SK-N-SH (cell line): ENCODE measurements at regions not wholly inside any gene's neighbourhood (a gene's known extent, or its start where the extent isn't known, plus 50 kb on each side); places are given as distances from the start of the nearest gene placed in this dataset.

Experiments
- CTCF ChIA-PET: fragments of 300-600, 350-600 bp; formaldehyde crosslinking; extraction: SDS; loops from one replicate; lab custom pipeline; 2021; lab: Yijun Ruan, JAX
- POLR2A ChIA-PET: fragments of 350-600 bp; sonication (Branson Sonifier 250); formaldehyde crosslinking; extraction: SDS; loops from one replicate; lab custom pipeline; 2020; ENCODE audit warnings: antibody characterized with exemption, inconsistent platforms; lab: Yijun Ruan, JAX
- DNase-seq: peaks from one replicate; pipeline ENCODE4 v3.0.0; 2012
- H2AFZ ChIP-seq: fragments of 200-600 bp; sonication (generic); 2 replicates; pipeline ENCODE4 v1.8.1; 2016; ENCODE audit warnings: antibody characterized with exemption, mild to moderate bottlenecking, low read depth
- H3F3A ChIP-seq: fragments of 200-600 bp; sonication (generic); replicated peaks from 2 replicates; pipeline ENCODE3; 2016; ENCODE audit warnings: antibody characterized with exemption, mild to moderate bottlenecking; ENCODE audit not compliant: insufficient read depth
- H3K27ac ChIP-seq, 2 experiments: fragments of 200-500 bp in 1 of 2; fragments of 200-600 bp in 1 of 2; sonication (Bioruptor generic) in 1 of 2; sonication (generic), shearing (Covaris generic) in 1 of 2; 2 replicates each; pipeline versions ENCODE4 v1.5.1 to v1.6.1; 2014 to 2016; ENCODE audit warnings: low read depth in 2 of 2, inconsistent platforms in 1 of 2, low read length in 1 of 2, mild to moderate bottlenecking in 1 of 2, mixed read lengths in 1 of 2
- H3K27me3 ChIP-seq: fragments of 200-600 bp; sonication (generic), shearing (Covaris generic); 2 replicates; pipeline ENCODE4 v1.6.1; 2016; ENCODE audit warnings: mixed run types; ENCODE audit not compliant: insufficient read depth
- H3K36me3 ChIP-seq, 2 experiments: fragments of 200-500 bp in 1 of 2; fragments of 200-600 bp in 1 of 2; sonication (Bioruptor generic) in 1 of 2; sonication (generic) in 1 of 2; replicated peaks in 1 of 2; 2 replicates each; pipeline versions ENCODE3 to v1.5.1; 2014 to 2016; ENCODE audit warnings: low read length in 1 of 2, mild to moderate bottlenecking in 1 of 2; ENCODE audit not compliant: insufficient read depth in 2 of 2, control insufficient read depth in 1 of 2
- H3K4me1 ChIP-seq, 2 experiments: fragments of 200-500 bp in 1 of 2; fragments of 200-600 bp in 1 of 2; sonication (Bioruptor generic) in 1 of 2; sonication (generic), shearing (Covaris generic) in 1 of 2; 2 replicates each; pipeline versions ENCODE4 v1.5.1 to v1.6.1; 2014 to 2016; ENCODE audit warnings: low read depth in 1 of 2, low read length in 1 of 2, mixed run types in 1 of 2; ENCODE audit not compliant: insufficient read depth in 2 of 2, control insufficient read depth in 1 of 2
- H3K4me2 ChIP-seq: fragments of 200-600 bp; sonication (generic), shearing (Covaris generic); 2 replicates; pipeline ENCODE4 v1.6.1; 2017; ENCODE audit warnings: mixed run types
- H3K4me3 ChIP-seq, 2 experiments: fragments of 200-500 bp in 1 of 2; fragments of 200-600 bp in 1 of 2; sonication (Bioruptor generic) in 1 of 2; sonication (generic), shearing (Covaris generic) in 1 of 2; 2 replicates each; pipeline versions ENCODE4 v1.5.1 to v1.8.1; 2014 to 2016; ENCODE audit warnings: low read depth in 2 of 2, inconsistent platforms in 1 of 2, low read length in 1 of 2, mild to moderate bottlenecking in 1 of 2, mixed read lengths in 1 of 2, moderate library complexity in 1 of 2
- H3K79me2 ChIP-seq: fragments of 200-600 bp; sonication (generic); 2 replicates; pipeline ENCODE4 v1.8.1; 2017; ENCODE audit warnings: mild to moderate bottlenecking; ENCODE audit not compliant: insufficient read depth
- H3K9ac ChIP-seq: fragments of 200-600 bp; sonication (generic); 2 replicates; pipeline ENCODE4 v1.6.1; 2017; ENCODE audit warnings: mixed run types
- H3K9me2 ChIP-seq: fragments of 200-600 bp; sonication (generic); 2 replicates; pipeline ENCODE4 v1.6.1; 2017; ENCODE audit warnings: mixed run types
- H3K9me3 ChIP-seq: fragments of 200-600 bp; sonication (generic); 2 replicates; pipeline ENCODE4 v1.6.1; 2017; ENCODE audit warnings: mixed run types, mild to moderate bottlenecking, moderate library complexity
- H4K20me1 ChIP-seq: fragments of 200-600 bp; sonication (generic); 2 replicates; pipeline ENCODE4 v1.6.1; 2017; ENCODE audit warnings: mild to moderate bottlenecking, mixed run types; ENCODE audit not compliant: insufficient read depth
- ELF1 ChIP-seq: IDR thresholded peaks from 2 replicates; pipeline ENCODE4 v1.4.0; 2012
- EP300 ChIP-seq, 2 experiments: IDR thresholded peaks; 2 replicates each; pipeline versions ENCODE4 v1.4.0 to v1.6.1; 2012; ENCODE audit warnings: borderline replicate concordance in 1 of 2, low read depth in 1 of 2, low read length in 1 of 2
- FOSL2 ChIP-seq: IDR thresholded peaks from 2 replicates; pipeline ENCODE4 v1.4.0; 2012; ENCODE audit warnings: low read depth, mild to moderate bottlenecking, moderate library complexity, borderline replicate concordance
- FOXM1 ChIP-seq: IDR thresholded peaks from 2 replicates; pipeline ENCODE4 v1.4.0; 2012; ENCODE audit warnings: low read depth, mild to moderate bottlenecking
- GABPA ChIP-seq: IDR thresholded peaks from 2 replicates; pipeline ENCODE4 v1.4.0; 2012; ENCODE audit warnings: low read depth, mild to moderate bottlenecking
- GATA2 ChIP-seq: sonication (generic); formaldehyde crosslinking; IDR thresholded peaks from 2 replicates; pipeline ENCODE4 v1.5.0; 2020; ENCODE audit warnings: mild to moderate bottlenecking, missing genetic modification reagents
- JUND ChIP-seq: IDR thresholded peaks from 2 replicates; pipeline ENCODE4 v1.4.0; 2012
- MEF2A ChIP-seq: IDR thresholded peaks from 2 replicates; pipeline ENCODE4 v1.4.0; 2012; ENCODE audit warnings: low read depth, borderline replicate concordance
- MXI1 ChIP-seq: IDR thresholded peaks from 2 replicates; pipeline ENCODE4 v1.6.1; 2012; ENCODE audit warnings: mild to moderate bottlenecking, low read depth, low read length, improper control_type of control experiment
- POLR2AphosphoS5 ChIP-seq: IDR thresholded peaks from 2 replicates; pipeline ENCODE4 v1.6.1; 2012; ENCODE audit warnings: low read depth, low read length
- RAD21 ChIP-seq: IDR thresholded peaks from 2 replicates; pipeline ENCODE4 v1.6.1; 2012; ENCODE audit warnings: mild to moderate bottlenecking, low read length
- RCOR1 ChIP-seq: fragments of 150-350 bp; IDR thresholded peaks from 2 replicates; pipeline ENCODE4 v1.6.1; 2017; ENCODE audit warnings: antibody characterized with exemption, low read length
- RXRA ChIP-seq: IDR thresholded peaks from 2 replicates; pipeline ENCODE4 v1.4.0; 2012; ENCODE audit warnings: low read depth, mild to moderate bottlenecking, borderline replicate concordance
- SIN3A ChIP-seq: IDR thresholded peaks from 2 replicates; pipeline ENCODE4 v1.6.1; 2012; ENCODE audit warnings: low read depth, mild to moderate bottlenecking, low read length, moderate library complexity, borderline replicate concordance
- SMC3 ChIP-seq: IDR thresholded peaks from 2 replicates; pipeline ENCODE4 v1.6.1; 2012; ENCODE audit warnings: low read depth, low read length, improper control_type of control experiment
- TCF12 ChIP-seq: IDR thresholded peaks from 2 replicates; pipeline ENCODE4 v1.4.0; 2012
- TEAD4 ChIP-seq: IDR thresholded peaks from 2 replicates; pipeline ENCODE4 v1.4.0; 2012; ENCODE audit warnings: mild to moderate bottlenecking, borderline replicate concordance; ENCODE audit not compliant: insufficient read depth
- WGBS: methylation state at CpG from one replicate; pipeline ENCODE4 v1.1.6; 2017; ENCODE audit warnings: low lambda C conversion rate; 5-methylcytosine and 5-hydroxymethylcytosine counted together
- TF ChIP-seq, protein P1 (sequence below): IDR thresholded peaks from 2 replicates; pipeline ENCODE4 v1.4.0; 2012; ENCODE audit warnings: low read depth, borderline replicate concordance
- TF ChIP-seq, protein P2 (sequence below): fragments of 200-600 bp; sonication (generic); IDR thresholded peaks from 2 replicates; pipeline ENCODE4 v1.6.1; 2017; ENCODE audit warnings: antibody characterized with exemption, mild to moderate bottlenecking, moderate library complexity
- TF ChIP-seq, protein P3 (sequence below): IDR thresholded peaks from 2 replicates; pipeline ENCODE4 v1.4.0; 2012; ENCODE audit warnings: low read depth

DNA sequence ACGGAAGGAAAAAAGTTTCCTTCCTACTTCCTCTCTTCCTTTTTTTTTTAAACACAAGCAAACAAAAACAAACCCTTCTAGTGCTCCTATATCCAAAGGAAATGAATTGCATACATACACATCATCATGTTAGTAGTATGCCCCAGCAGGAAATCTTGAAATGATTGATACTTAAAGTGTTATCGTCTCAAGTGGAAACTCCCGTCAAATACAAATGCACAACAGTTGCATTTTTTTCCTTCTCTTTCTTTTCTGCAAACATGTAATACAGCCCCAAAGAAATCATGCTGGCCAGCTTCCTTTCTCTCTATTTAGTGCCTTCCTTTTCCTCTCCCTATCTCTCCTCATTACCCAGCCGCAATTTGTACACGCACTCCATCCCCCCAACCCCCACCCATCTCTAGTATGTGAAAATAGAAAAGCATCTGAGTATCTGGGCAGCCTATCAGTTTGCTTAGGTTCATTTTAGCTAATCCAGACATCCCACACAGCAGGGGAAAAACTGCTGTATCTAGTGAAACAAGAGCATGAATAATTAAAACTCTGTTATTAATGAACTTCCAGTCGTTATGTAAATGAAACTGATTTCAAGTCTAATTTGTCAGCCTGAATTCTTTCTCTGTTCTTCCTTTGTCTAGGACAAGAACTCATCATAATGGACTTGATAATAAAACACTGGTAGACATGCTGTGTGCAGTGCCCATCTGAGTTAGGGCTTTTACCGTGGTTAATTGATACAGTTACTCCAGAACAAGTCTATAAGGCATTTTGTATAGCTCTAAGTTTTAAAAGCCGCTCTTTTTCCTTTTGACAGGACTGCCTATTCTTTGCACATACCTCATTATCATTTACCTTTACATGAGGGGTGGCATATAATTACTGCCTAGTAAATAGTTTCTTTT is 336.5 kb upstream of the ADGRL2 start:
- H2AFZ ChIP-seq: no peak overlapping the region
- no peaks in the 10 kb centered on the region for H3F3A ChIP-seq
- no peak for DNase-seq
- H3K9me2 ChIP-seq: no peaks in the 10 kb centered on the region
- H3K9ac ChIP-seq: no peak overlapping the region
- peaks cover 0 to 6% of the 10 kb centered on the region in 2 experiments; a peak in 2 of 4 replicates for H3K4me1 ChIP-seq
- H3K27me3 ChIP-seq: no peaks in the 10 kb centered on the region
- H4K20me1 ChIP-seq: no peaks in the 10 kb centered on the region
- no peaks in the 10 kb centered on the region for H3K79me2 ChIP-seq
- 86% methylated on average over 8 of the region's 8 CpGs for WGBS
- no peak overlapping the region for H3K4me2 ChIP-seq
- no peaks in the 10 kb centered on the region for H3K9me3 ChIP-seq
- no peak overlapping the region; a peak in 1 of 4 replicates for H3K27ac ChIP-seq
- no peak overlapping the region for H3K4me3 ChIP-seq
- ChIA-PET CTCF (interaction anchor here (0.7 kb wide), 1 partner anchor 1169 kb away, joined by 3 read pairs; no protein-coding TSS in a partner anchor), POLR2A (no interaction called here)
- no peaks in the 10 kb centered on the region for H3K36me3 ChIP-seq
- no peak for TF ChIP-seq TCF12
- TF ChIP-seq GATA2 (CRISPR knock-in tag): no peak
- TF ChIP-seq RCOR1: no peak
- no peak for TF ChIP-seq MEF2A
- no peak for TF ChIP-seq SIN3A
- TF ChIP-seq POLR2AphosphoS5: no peak
- TF ChIP-seq SMC3: no peak
- no peak for TF ChIP-seq EP300 (IDR thresholded peaks at IDR 0.05; ENCODE audit: borderline replicate concordance in 1 of 2, low read depth in 1 of 2, low read length in 1 of 2)
- TF ChIP-seq, protein P1, sequence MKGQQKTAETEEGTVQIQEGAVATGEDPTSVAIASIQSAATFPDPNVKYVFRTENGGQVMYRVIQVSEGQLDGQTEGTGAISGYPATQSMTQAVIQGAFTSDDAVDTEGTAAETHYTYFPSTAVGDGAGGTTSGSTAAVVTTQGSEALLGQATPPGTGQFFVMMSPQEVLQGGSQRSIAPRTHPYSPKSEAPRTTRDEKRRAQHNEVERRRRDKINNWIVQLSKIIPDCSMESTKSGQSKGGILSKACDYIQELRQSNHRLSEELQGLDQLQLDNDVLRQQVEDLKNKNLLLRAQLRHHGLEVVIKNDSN: no peak
- TF ChIP-seq TEAD4: no peak
- no peak for TF ChIP-seq FOXM1
- TF ChIP-seq, protein P2, sequence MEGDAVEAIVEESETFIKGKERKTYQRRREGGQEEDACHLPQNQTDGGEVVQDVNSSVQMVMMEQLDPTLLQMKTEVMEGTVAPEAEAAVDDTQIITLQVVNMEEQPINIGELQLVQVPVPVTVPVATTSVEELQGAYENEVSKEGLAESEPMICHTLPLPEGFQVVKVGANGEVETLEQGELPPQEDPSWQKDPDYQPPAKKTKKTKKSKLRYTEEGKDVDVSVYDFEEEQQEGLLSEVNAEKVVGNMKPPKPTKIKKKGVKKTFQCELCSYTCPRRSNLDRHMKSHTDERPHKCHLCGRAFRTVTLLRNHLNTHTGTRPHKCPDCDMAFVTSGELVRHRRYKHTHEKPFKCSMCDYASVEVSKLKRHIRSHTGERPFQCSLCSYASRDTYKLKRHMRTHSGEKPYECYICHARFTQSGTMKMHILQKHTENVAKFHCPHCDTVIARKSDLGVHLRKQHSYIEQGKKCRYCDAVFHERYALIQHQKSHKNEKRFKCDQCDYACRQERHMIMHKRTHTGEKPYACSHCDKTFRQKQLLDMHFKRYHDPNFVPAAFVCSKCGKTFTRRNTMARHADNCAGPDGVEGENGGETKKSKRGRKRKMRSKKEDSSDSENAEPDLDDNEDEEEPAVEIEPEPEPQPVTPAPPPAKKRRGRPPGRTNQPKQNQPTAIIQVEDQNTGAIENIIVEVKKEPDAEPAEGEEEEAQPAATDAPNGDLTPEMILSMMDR: no peak
- TF ChIP-seq FOSL2: no peak
- TF ChIP-seq JUND: no peak
- TF ChIP-seq ELF1: no peak
- TF ChIP-seq MXI1: no peak
- TF ChIP-seq RAD21: no peak
- TF ChIP-seq, all 33 proteins: peak for 0

DNA sequence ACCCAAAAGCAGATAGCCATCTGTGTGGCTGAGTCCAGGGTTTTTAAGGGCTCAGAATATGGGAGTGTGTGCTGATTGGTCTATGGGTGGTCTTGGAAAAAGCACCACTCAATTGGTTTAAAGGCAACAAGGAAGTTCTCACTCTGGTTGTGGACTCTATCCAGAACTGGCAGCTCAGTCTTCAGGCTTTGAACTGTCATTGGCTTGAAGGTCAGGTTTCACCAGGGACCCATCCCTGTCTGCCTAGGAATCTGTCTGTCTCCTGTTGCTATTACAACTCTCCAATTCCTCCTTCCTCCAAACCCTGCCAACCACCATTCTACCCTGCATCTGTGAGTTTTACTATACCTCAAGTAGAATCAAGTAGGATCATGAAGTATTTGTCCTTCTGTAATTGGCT is 341.7 kb upstream of the ADGRL2 start:
- no peak for TF ChIP-seq FOXM1
- TF ChIP-seq RXRA: no peak
- no peak for TF ChIP-seq MEF2A
- TF ChIP-seq, protein P3, sequence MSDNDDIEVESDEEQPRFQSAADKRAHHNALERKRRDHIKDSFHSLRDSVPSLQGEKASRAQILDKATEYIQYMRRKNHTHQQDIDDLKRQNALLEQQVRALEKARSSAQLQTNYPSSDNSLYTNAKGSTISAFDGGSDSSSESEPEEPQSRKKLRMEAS: no peak
- TF ChIP-seq MXI1: no peak
- TF ChIP-seq GABPA: no peak
- no peak for TF ChIP-seq JUND
- no peak for TF ChIP-seq SIN3A
- TF ChIP-seq ELF1: no peak
- Histone ChIP-seq H3F3A (no peaks in the 10 kb centered on the region), H3K27ac (no peak overlapping the region; a peak in 1 of 4 replicates), H3K4me3 (no peak overlapping the region), H3K9me3 (no peaks in the 10 kb centered on the region), H3K4me1 (peaks cover 0 to 2% of the 10 kb centered on the region in 2 experiments; a peak in 2 of 4 replicates), H3K9ac (no peak overlapping the region), H2AFZ (no peak overlapping the region), H3K27me3 (no peaks in the 10 kb centered on the region), H3K79me2 (no peaks in the 10 kb centered on the region), H3K4me2 (no peak overlapping the region), H3K36me3 (no peaks in the 10 kb centered on the region), H4K20me1 (no peaks in the 10 kb centered on the region), H3K9me2 (no peaks in the 10 kb centered on the region)
- CTCF ChIA-PET: no interaction called here
- POLR2A ChIA-PET: no interaction called here
- DNase-seq: no peak
